ENCODE measurements at regions not wholly inside any gene's neighbourhood (a gene's known extent, or its start where the extent isn't known, plus 50 kb on each side); places are given as distances from the start of the nearest gene placed in this dataset.

DNA sequence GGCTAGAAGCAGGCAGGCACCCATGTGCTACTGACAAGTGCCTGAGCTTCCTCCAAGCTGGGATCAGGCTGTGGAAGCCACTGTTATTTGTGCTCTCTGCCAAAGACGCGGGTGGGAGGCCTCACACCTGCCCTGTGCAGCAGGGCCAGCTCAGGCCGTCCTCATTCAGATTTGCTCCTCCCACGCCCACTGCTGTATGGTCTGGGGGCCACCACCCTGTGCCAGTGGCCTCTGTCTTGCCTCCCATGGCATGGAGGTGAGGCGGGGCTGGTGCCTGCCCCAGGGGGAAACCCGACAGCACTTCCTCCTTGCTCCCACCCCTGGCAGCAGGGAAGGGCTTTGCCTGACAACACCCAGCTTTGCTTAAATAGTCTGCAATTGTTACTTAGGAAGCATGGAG lies 356.5 kb upstream of the CDH8 start:
- TF ChIP-seq CTCF (conservative IDR thresholded peaks at IDR 0.05) (no peak), ZFX (IDR thresholded peaks at IDR 0.05) (no peak)

Data from C4-2B (cell line).